Spinal cord (tissue), 9 donors: ENCODE measurements at regions not wholly inside any gene's neighbourhood (a gene's known extent, or its start where the extent isn't known, plus 50 kb on each side); places are given as distances from the start of the nearest gene placed in this dataset.
A peak's percentile ranks its signal among the peaks of the same experiment; 100 is the strongest.

Experiments
- DNase-seq, 6 donors: peaks; one replicate each; pipeline versions ENCODE4 v3.0.0 to v3.0.0-alpha.2; 2013 to 2015; ENCODE audit warnings: low spot score in 6 of 6, low read depth in 4 of 6
- H3K27ac ChIP-seq: one replicate; pipeline ENCODE4 v1.5.1; 2013; ENCODE audit warnings: low read depth, low read length, control low read depth
- H3K27me3 ChIP-seq: one replicate; pipeline ENCODE4 v1.6.1; 2013; ENCODE audit warnings: low read length; ENCODE audit not compliant: control insufficient read depth, insufficient read depth
- H3K36me3 ChIP-seq: one replicate; pipeline ENCODE4 v1.6.1; 2013; ENCODE audit warnings: low read length; ENCODE audit not compliant: control insufficient read depth, insufficient read depth
- H3K4me1 ChIP-seq: one replicate; pipeline ENCODE4 v1.6.1; 2013; ENCODE audit warnings: low read length; ENCODE audit not compliant: control insufficient read depth, insufficient read depth
- H3K4me3 ChIP-seq: one replicate; pipeline ENCODE4 v1.5.1; 2013; ENCODE audit warnings: low read depth, low read length, control low read depth
- H3K9me3 ChIP-seq: one replicate; pipeline ENCODE4 v1.6.1; 2013; ENCODE audit warnings: low read length; ENCODE audit not compliant: control insufficient read depth, insufficient read depth
- WGBS: methylation state at CpG from one replicate; pipeline ENCODE4 v1.1.5; 2013; ENCODE audit warnings: missing lambda C conversion rate; ENCODE audit not compliant: insufficient coverage; 5-methylcytosine and 5-hydroxymethylcytosine counted together
- donor health status: healthy.

DNA sequence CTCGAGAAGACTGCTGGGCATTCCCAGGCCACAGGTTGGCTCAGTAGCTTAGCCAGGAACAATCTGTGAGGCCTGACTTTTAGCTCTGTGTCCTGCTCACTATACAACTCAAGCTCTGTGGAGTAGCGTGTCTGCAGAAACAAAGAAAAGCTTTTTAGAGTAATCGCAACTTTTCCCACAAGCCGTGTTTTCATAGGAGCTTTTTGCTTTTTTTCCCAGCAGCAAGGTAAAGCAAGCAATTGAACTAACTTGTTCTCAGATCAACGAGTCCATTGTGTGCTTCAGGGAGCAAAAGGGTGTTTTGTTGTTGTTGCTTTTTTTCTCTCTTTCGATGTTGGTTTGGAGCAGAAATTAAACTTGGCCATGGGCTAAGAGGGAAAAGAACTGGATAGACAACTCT lies 97.3 kb upstream of the BCL2L14 start:
- Histone ChIP-seq H3K9me3 (no peaks in the 10 kb centered on the region), H3K4me3 (no peak overlapping the region), H3K27me3 (no peaks in the 10 kb centered on the region), H3K27ac (no peak overlapping the region), H3K36me3 (no peaks in the 10 kb centered on the region), H3K4me1 (peaks cover 4% of the 10 kb centered on the region)
- DNase-seq = no peak
- WGBS = 41% methylated on average over 5 of the region's 6 CpGs

DNA sequence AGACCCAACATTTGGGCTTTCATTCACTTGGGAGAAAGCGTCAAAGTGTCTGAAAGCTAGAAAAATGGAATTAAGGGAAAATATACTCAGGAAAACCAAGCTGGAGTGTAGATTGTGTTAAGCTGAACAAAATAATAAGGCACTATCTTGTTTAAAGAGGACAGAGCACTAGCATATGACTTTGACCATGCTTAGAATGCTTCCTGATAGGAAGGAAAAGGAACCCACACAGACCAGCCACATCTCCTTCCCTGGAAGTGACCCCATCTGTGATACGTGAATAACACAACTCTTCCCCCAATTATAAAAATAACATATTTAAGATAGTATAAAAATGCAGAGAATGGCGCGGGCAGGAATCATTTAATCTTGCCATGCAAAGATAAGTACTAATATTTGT lies 94.7 kb upstream of the BCL2L14 start:
- WGBS = 100% methylated on average over 1 of the region's 4 CpGs
- no peak for DNase-seq
- Histone ChIP-seq H3K9me3 (no peaks in the 10 kb centered on the region), H3K36me3 (no peaks in the 10 kb centered on the region), H3K27me3 (no peaks in the 10 kb centered on the region), H3K4me3 (no peak overlapping the region), H3K4me1 (no peaks in the 10 kb centered on the region), H3K27ac (no peak overlapping the region)

DNA sequence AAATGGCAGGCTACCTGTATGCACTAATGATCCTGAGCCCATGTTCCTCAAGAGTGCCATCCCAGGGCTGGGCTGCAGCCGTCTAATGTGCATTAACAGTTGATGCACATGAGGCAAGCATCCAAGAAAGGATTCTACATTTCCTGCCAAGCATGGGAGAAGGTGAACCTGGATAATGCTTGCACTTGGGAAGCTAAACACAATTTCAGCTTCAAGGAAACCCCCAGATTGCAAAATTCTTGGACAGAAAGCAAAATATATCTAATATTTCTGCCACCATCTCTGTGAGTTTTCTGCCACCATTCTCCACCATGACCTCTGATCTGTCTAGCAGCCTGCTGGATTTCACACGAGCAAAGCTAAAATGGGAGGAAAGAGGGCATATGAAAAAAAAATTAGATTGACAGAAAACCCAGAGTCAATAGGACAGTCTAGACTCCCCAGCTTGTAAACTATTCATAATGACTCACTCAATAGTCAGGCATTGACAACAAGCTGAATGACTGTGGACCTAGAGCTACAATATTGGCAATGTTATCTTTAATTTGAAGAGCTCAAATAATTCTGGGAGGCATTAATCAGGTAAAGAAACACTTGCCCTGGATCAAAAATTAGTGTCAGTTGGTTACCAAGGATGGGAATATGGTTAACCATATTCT lies 91.9 kb upstream of the BCL2L14 start:
- 86% methylated on average over 1 of the region's 2 CpGs for WGBS
- Histone ChIP-seq H3K4me1 (no peaks in the 10 kb centered on the region), H3K36me3 (no peaks in the 10 kb centered on the region), H3K27me3 (no peaks in the 10 kb centered on the region), H3K9me3 (no peaks in the 10 kb centered on the region), H3K4me3 (no peak overlapping the region), H3K27ac (no peak overlapping the region)
- DNase-seq = peak in 1 of 6 donors; percentile 43

DNA sequence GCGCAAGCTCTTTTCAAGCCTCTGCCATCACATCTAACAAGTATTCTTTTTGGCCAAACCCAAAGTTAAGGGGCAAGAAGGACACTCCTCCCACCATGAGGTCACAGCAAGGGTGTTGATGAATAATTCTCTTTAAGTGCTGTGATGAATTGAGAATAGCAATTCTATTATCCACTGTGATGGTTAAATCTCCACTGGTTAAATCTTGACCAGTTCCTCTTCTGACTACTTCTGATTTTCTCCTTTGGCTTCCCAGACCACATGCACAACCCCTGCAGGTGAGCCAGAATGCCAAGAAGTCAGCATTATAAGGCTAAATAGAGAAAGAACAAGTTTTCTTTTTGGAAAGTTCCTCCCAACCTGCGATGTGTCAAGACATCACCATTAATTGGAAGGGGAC lies 90.6 kb upstream of the BCL2L14 start:
- no peak overlapping the region for H3K4me3 ChIP-seq
- no peaks in the 10 kb centered on the region for H3K9me3 ChIP-seq
- no peaks in the 10 kb centered on the region for H3K36me3 ChIP-seq
- H3K27me3 ChIP-seq = no peaks in the 10 kb centered on the region
- no peak for DNase-seq
- WGBS = no CpG with 5 or more reads among the region's 2 CpGs
- H3K27ac ChIP-seq = no peak overlapping the region
- no peaks in the 10 kb centered on the region for H3K4me1 ChIP-seq

DNA sequence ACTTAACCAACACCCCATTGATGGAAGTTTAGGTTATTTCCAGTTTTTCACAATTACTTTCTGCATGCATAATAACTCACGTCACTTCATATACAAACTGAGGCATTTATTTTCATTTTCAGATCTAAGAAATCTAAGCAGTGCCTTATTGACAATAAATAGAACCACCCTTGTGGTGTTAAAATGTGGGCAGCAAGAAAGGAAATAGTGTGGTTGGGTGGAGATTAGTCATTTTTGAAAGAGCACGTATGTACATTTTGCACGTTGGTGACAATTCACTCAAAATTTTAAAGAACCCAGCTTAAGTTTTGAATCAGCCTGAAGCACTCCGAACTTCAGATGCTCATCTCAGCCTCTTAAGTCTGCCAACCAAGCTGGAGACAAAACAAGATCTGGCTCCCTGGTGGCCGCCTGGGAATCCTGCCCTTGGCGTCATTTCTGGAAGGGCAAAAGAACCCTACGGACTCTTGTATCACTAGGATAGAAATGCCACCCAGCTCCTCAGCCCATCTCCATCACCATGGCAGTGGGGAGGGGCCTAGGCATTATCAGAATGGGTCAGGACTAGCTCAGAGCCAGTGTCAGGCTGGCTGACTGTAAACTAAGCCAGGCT lies 89.5 kb upstream of the BCL2L14 start:
- H3K36me3 ChIP-seq = no peaks in the 10 kb centered on the region
- H3K27ac ChIP-seq = no peak overlapping the region
- no peak overlapping the region for H3K4me3 ChIP-seq
- H3K9me3 ChIP-seq = no peaks in the 10 kb centered on the region
- H3K4me1 ChIP-seq = no peaks in the 10 kb centered on the region
- WGBS = 79% methylated on average over 5 of the region's 7 CpGs
- DNase-seq = peak in 1 of 6 donors; percentile 27
- no peaks in the 10 kb centered on the region for H3K27me3 ChIP-seq

DNA sequence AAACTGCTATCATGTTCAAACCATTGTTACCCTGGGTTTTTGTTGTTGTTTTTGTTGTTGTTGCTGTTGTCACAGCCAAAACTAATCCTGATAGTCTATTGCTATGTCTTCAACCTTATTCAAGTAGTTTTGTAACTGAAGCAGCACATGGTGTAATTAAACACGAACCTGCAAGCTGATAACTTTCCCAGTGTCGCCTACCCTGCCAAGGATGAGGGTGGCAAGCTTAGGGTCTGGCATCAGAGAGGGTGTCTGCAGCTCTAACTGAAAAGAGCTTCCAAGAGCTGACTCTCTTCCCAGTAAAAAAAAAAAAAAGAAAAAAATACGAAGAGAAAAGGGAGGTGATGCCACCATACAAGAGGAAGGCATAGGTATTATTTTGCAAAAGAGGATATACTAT lies 86.3 kb upstream of the BCL2L14 start:
- WGBS = no CpG with 5 or more reads among the region's 3 CpGs

DNA sequence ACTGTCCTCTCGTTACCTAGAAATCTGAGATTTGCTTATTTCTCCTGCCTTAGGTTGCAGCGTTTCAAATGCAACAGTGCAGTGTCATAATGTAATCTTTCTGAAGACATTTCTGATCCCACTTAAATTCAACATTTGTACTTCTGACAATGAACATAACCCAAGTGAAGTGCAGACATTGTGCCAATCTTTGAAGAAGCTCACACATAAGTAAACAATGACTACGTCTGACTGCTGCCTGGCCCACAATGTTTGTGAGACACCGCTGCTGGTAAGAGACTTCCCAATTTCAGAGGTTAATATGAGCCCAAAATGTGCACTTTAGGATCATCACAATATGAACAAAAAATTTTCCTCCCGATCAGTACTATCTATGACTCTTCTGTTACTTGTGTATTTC lies 84.6 kb upstream of the BCL2L14 start:
- 100% methylated on average over 1 of the region's 5 CpGs for WGBS
- no peak overlapping the region for H3K4me3 ChIP-seq
- no peak for DNase-seq

More for the DNA sequence above, 86.3 kb upstream of the BCL2L14 start:
- peak in 1 of 6 donors; percentile 73 for DNase-seq
- H3K4me1 ChIP-seq = no peaks in the 10 kb centered on the region
- H3K4me3 ChIP-seq = no peak overlapping the region
- H3K27me3 ChIP-seq = no peaks in the 10 kb centered on the region
- no peaks in the 10 kb centered on the region for H3K9me3 ChIP-seq
- no peak overlapping the region for H3K27ac ChIP-seq
- H3K36me3 ChIP-seq = no peaks in the 10 kb centered on the region

DNA sequence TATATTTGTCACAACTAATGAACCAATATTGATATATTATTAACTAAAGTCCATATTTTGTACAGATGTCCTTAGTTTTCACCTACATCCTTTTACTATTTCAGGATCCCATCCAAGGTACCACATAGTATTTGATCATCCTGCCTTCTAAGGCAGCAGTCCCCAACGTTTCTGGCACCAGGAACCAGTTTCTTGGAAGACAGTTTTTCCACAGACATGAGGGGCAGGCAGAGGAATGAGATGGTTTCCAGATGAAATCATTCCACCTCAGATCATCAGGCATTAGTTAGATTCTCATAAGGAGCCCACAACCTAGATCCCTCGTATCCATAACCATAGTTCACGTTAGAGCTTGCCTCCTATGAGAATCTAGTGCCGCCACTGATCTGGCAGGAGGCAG lies 82.8 kb upstream of the BCL2L14 start:
- no peaks in the 10 kb centered on the region for H3K9me3 ChIP-seq
- DNase-seq = no peak
- H3K27ac ChIP-seq = no peak overlapping the region
- H3K4me1 ChIP-seq = no peaks in the 10 kb centered on the region
- H3K4me3 ChIP-seq = no peak overlapping the region
- H3K27me3 ChIP-seq = no peaks in the 10 kb centered on the region
- WGBS = 96% methylated on average over 3 of the region's 4 CpGs
- no peaks in the 10 kb centered on the region for H3K36me3 ChIP-seq

More for the DNA sequence above, 84.6 kb upstream of the BCL2L14 start:
- Histone ChIP-seq H3K4me1 (no peaks in the 10 kb centered on the region), H3K27ac (no peak overlapping the region), H3K9me3 (no peaks in the 10 kb centered on the region), H3K36me3 (no peaks in the 10 kb centered on the region), H3K27me3 (no peaks in the 10 kb centered on the region)

DNA sequence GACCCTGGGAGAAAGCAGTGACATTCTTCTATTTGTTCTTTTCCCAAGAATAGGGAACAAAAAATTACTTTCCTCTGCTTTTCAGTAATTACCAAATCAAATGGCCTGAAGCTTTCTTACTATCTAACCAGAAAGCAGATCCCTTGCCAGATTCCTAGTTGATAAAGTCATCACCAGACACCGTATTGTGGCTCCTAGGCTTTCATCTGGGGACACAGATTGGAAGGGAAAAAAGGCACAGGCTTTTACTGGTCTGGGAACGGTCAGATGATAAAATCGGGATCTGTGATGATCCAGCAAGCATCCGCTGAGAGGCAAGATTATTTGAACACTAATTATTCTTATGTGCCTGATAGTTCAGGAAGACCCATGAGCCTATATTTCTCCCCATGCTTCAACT lies 79.1 kb upstream of the BCL2L14 start:
- DNase-seq = no peak
- no peaks in the 10 kb centered on the region for H3K9me3 ChIP-seq
- no peaks in the 10 kb centered on the region for H3K36me3 ChIP-seq
- H3K27me3 ChIP-seq = no peaks in the 10 kb centered on the region
- no peaks in the 10 kb centered on the region for H3K4me1 ChIP-seq
- no peak overlapping the region for H3K4me3 ChIP-seq
- 64% methylated on average over 1 of the region's 4 CpGs for WGBS
- H3K27ac ChIP-seq = no peak overlapping the region

DNA sequence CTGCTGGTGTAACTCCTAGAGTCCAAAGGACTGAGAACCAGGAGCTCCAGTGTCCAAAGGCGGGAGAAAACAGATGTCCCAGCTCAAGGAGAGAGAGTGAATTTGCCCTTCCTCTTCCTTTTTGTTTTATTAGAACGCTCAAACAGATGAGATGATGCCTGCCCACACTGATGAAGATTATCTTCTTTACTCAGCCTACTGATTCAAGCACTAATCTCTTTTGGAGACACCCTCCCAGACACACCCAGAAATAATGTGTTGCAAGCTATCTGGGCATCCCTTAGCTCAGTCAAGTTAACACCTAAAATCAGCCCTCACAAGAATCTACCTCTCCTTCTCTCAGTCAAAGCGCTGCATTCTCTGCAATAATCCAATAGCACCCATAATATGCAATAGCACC lies 78.2 kb upstream of the BCL2L14 start:
- no peak for DNase-seq
- 78% methylated on average over 2 of the region's 3 CpGs for WGBS
- Histone ChIP-seq H3K4me3 (no peak overlapping the region), H3K27ac (no peak overlapping the region), H3K36me3 (no peaks in the 10 kb centered on the region), H3K4me1 (no peaks in the 10 kb centered on the region), H3K27me3 (no peaks in the 10 kb centered on the region), H3K9me3 (no peaks in the 10 kb centered on the region)
